ENCODE measurements at regions not wholly inside any gene's neighbourhood (a gene's known extent, or its start where the extent isn't known, plus 50 kb on each side); places are given as distances from the start of the nearest gene placed in this dataset.

DNA sequence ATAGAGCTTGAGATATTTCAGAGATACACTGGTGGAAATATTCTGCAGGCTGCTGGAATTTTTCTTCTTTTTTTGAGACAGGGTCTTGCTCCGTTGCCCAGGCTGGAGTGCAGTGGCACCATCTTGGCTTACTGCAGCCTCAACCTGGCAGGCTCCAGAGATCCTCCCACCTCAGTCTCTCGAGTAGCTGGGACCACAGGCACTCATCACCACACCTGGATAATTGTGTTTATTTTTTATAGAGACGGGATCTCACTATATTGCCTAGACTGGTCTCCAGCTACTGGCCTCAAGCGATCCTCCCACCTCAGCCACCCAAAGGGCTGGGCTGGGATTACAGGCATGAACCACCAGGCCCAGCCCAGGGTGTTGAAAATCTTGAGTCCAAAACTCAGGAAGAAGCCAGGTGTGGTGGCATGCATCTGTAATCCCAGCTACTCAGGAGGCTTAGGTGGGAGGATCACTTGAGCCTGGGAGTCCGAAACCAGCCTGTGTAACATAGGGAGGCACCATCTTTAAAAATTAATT is 55.7 kb upstream of the FOXK1 start:
- intact Hi-C loops (cut with DNase I; ENCODE audit: low total_unique reads) = no loop called here
- TF ChIP-seq, protein P1, sequence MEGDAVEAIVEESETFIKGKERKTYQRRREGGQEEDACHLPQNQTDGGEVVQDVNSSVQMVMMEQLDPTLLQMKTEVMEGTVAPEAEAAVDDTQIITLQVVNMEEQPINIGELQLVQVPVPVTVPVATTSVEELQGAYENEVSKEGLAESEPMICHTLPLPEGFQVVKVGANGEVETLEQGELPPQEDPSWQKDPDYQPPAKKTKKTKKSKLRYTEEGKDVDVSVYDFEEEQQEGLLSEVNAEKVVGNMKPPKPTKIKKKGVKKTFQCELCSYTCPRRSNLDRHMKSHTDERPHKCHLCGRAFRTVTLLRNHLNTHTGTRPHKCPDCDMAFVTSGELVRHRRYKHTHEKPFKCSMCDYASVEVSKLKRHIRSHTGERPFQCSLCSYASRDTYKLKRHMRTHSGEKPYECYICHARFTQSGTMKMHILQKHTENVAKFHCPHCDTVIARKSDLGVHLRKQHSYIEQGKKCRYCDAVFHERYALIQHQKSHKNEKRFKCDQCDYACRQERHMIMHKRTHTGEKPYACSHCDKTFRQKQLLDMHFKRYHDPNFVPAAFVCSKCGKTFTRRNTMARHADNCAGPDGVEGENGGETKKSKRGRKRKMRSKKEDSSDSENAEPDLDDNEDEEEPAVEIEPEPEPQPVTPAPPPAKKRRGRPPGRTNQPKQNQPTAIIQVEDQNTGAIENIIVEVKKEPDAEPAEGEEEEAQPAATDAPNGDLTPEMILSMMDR (IDR thresholded peaks at IDR 0.05) = no peak
- no peak for TF ChIP-seq POLR2A (IDR thresholded peaks at IDR 0.05)
- H3K4me3 ChIP-seq (ENCODE audit: low read depth, poor library complexity, severe bottlenecking) = no peak overlapping the region
- DNase-seq (ENCODE audit: low spot score in 2 of 2) = no peak
- 89 to 92% methylated on average over 5 of the region's 5 CpGs for WGBS, 2 donors

DNA sequence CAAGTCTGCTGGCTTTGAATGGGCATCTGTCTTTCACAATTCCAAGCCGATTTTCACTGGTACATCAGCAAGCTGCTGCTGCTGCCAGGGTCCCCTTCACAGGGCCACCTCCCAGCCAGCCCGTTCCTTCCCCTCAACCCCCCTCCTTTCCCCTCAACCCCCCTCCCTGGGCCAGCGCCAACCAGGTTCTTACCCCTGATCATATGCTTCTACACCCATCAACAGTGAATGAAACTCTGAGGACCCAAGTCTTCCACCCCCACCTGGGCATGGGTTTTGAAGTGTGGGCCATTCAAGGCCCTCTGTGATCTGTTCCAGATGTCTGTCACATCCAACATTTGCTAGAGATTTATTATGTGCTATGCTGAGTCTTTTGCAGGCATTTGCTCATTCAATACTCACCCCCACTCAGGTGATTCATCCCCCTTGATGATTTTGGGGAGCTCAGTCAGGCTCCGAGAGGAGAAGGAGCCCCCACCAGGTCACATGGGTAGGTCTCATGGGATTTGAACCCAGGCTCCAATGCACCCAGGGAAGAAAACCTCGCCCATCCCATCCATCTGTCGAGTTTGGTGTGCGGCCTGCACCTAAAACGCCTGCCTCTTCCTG is 52.7 kb upstream of the FOXK1 start:
- intact Hi-C loops (cut with DNase I; ENCODE audit: low total_unique reads) = no loop called here
- TF ChIP-seq, protein P1 (IDR thresholded peaks at IDR 0.05) = no peak
- TF ChIP-seq POLR2A (IDR thresholded peaks at IDR 0.05) = no peak
- WGBS, 2 donors = 84 to 86% methylated on average over 8 of the region's 8 CpGs
- H3K4me3 ChIP-seq (ENCODE audit: low read depth, poor library complexity, severe bottlenecking) = no peak overlapping the region
- no peak for DNase-seq (ENCODE audit: low spot score in 2 of 2)

DNA sequence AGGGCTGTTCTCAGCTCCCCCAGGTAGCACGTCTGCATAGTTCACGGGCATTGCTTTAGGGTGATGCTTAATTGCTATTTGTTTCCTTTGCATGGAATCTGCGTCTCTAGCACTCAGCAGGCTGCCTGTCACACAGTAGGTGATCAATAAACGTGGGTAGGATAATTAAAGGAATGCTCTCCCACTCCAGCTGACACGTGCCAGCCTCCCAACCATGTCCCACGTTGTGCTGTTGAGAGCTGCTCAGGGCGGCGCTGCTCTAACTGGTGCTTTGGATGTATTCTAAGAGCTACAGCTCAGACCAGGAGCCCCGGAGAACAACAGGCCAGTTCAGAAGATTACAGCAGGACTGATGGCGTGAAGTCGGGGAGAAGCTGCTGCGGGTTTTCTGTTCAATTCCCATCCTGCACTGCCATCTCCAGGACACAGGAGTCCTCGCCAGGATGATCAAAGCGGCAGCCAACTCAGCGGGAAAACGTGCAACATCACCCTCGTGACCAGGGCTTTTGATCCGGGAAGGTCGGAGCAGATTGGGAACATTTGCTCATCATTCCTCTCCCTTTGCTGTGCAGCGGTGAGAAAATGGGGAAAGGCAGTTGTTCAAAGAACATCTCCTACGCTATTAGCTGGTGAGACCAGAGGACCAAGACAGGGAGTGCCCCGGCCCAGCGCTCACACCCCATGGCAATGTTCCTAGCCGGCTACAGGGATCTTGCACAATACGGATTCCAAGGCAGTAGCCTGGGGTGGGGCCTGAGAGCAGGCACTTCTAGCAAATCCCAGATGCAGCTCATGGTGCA is 50.5 kb upstream of the FOXK1 start:
- intact Hi-C loops (cut with DNase I; ENCODE audit: low total_unique reads) = no loop called here
- no peak overlapping the region for H3K4me3 ChIP-seq (ENCODE audit: low read depth, poor library complexity, severe bottlenecking)
- TF ChIP-seq POLR2A (IDR thresholded peaks at IDR 0.05) = no peak
- TF ChIP-seq, protein P1 (IDR thresholded peaks at IDR 0.05) = peak in 1 of 3 donors; percentile 64
- 20 to 25% methylated on average over 24 to 25 of the region's 25 CpGs for whole genome bisulfite sequencing, 2 donors
- peak; percentile 87 to 97 for DNase-seq (ENCODE audit: low spot score in 2 of 2)

Measured in lower leg skin (tissue), 4 donors.